B cell (primary cell): ENCODE measurements at regions not wholly inside any gene's neighbourhood (a gene's known extent, or its start where the extent isn't known, plus 50 kb on each side); places are given as distances from the start of the nearest gene placed in this dataset.

Source experiments
- ATAC-seq: fragments of 200-7000 bp; cut with Tn5 transposase; one replicate; pipeline ENCODE4 v1.10.0; 2021; ENCODE audit warnings: low read depth, mild to moderate bottlenecking, moderate number of reproducible peaks, moderate library complexity
- CTCF ChIA-PET: fragments of 350-600 bp; sonication (Branson Sonifier 250); formaldehyde crosslinking; loops from one replicate; lab custom pipeline; 2021; ENCODE audit warnings: antibody characterized with exemption, inconsistent platforms; lab: Charles Lee
- POLR2A ChIA-PET: fragments of 350-600 bp; sonication (Branson Sonifier 250); formaldehyde crosslinking; loops from one replicate; lab custom pipeline; 2021; ENCODE audit warnings: antibody characterized with exemption; lab: Charles Lee
- DNase-seq: peaks from one replicate; pipeline ENCODE4 v3.0.0; 2013
- H2AFZ ChIP-seq: 2 replicates; pipeline ENCODE4 v1.6.1; 2012; ENCODE audit warnings: mild to moderate bottlenecking, low read depth, low read length; ENCODE audit not compliant: insufficient read depth, poor library complexity, severe bottlenecking
- H3K27ac ChIP-seq, 2 donors: 1 replicate in 1 of 2; 2 replicates in 1 of 2; pipeline ENCODE4 v1.5.1; 2012 to 2013; ENCODE audit warnings: low read length in 2 of 2, mild to moderate bottlenecking in 2 of 2, moderate library complexity in 1 of 2
- H3K27me3 ChIP-seq, 4 experiments: fragments of 200-600 bp in 1 of 4; sonication (generic) in 1 of 4; replicated peaks in 1 of 4; 1 replicate in 2 of 4; 2 replicates in 2 of 4; pipeline versions ENCODE4 v1.6.1 to v1.7.0; 2013 to 2016; ENCODE audit warnings: low read length in 3 of 4, mild to moderate bottlenecking in 2 of 4, mixed read lengths in 1 of 4, moderate library complexity in 1 of 4; ENCODE audit not compliant: insufficient read depth in 4 of 4, control insufficient read depth in 3 of 4; ENCODE audit errors: control extremely low read depth in 1 of 4
- H3K36me3 ChIP-seq, 2 experiments: replicated peaks in 1 of 2; 1 replicate in 1 of 2; 2 replicates in 1 of 2; pipeline versions ENCODE4 v1.6.1 to v1.7.1; 2013; ENCODE audit warnings: low read length in 1 of 2; ENCODE audit not compliant: insufficient read depth in 2 of 2, control insufficient read depth in 1 of 2; ENCODE audit errors: control extremely low read depth in 1 of 2, extremely low read depth in 1 of 2
- H3K4me1 ChIP-seq, 2 donors: fragments of 200-600 bp in 1 of 2; sonication (generic) in 1 of 2; 1 replicate in 1 of 2; 2 replicates in 1 of 2; pipeline versions ENCODE4 v1.5.1 to v1.6.1; 2013 to 2017; ENCODE audit warnings: low read length in 2 of 2; ENCODE audit not compliant: control insufficient read depth in 2 of 2, insufficient read depth in 2 of 2
- H3K4me2 ChIP-seq: replicated peaks from 2 replicates; pipeline ENCODE3; 2012; ENCODE audit warnings: mild to moderate bottlenecking, low read depth, low read length; ENCODE audit not compliant: poor library complexity, severe bottlenecking
- H3K4me3 ChIP-seq, 5 experiments: fragments of 200-600 bp in 1 of 5; sonication (generic) in 1 of 5; 1 replicate in 3 of 5; 2 replicates in 2 of 5; pipeline versions ENCODE4 v1.5.1 to v1.7.0; 2011 to 2016; ENCODE audit warnings: low read length in 4 of 5, mild to moderate bottlenecking in 4 of 5, low read depth in 2 of 5, control low read depth in 1 of 5, moderate library complexity in 1 of 5; ENCODE audit not compliant: insufficient read depth in 1 of 5; ENCODE audit errors: control extremely low read depth in 1 of 5, extremely low read depth in 1 of 5
- H3K79me2 ChIP-seq: fragments of 200-600 bp; sonication (generic); one replicate; pipeline ENCODE4 v1.6.0; 2016; ENCODE audit warnings: low read length; ENCODE audit not compliant: control insufficient read depth, insufficient read depth
- H3K9ac ChIP-seq: fragments of 200-600 bp; sonication (generic); 2 replicates; pipeline ENCODE4 v1.6.1; 2017; ENCODE audit warnings: mild to moderate bottlenecking, low read length, moderate library complexity
- H3K9me3 ChIP-seq, 3 donors: one replicate each; pipeline versions ENCODE4 v1.6.1 to v1.7.1; 2013; ENCODE audit warnings: low read length in 2 of 3; ENCODE audit not compliant: control insufficient read depth in 2 of 3, insufficient read depth in 1 of 3; ENCODE audit errors: control extremely low read depth in 1 of 3
- H4K20me1 ChIP-seq: 2 replicates; pipeline ENCODE4 v1.6.0; 2012; ENCODE audit warnings: mild to moderate bottlenecking, low read length; ENCODE audit not compliant: insufficient read depth, control insufficient read depth, poor library complexity, severe bottlenecking
- H3K27ac Mint-ChIP-seq: one replicate; pipeline ENCODE4 v1.8.0; 2021; ENCODE audit warnings: mixed read lengths
- H3K27me3 Mint-ChIP-seq: one replicate; pipeline ENCODE4 v1.8.0; 2021; ENCODE audit warnings: mixed read lengths
- H3K4me1 Mint-ChIP-seq: one replicate; pipeline ENCODE4 v1.8.0; 2021; ENCODE audit warnings: mixed read lengths
- H3K4me3 Mint-ChIP-seq: one replicate; pipeline ENCODE4 v1.8.0; 2021; ENCODE audit warnings: mixed read lengths
- H3K9me3 Mint-ChIP-seq: one replicate; pipeline ENCODE4 v1.8.0; 2022; ENCODE audit warnings: mixed read lengths; ENCODE audit not compliant: insufficient read depth
- CTCF ChIP-seq: fragments of 200-600 bp; IDR thresholded peaks from one replicate; pipeline ENCODE4 v1.8.0; 2022; ENCODE audit warnings: antibody characterized with exemption, mild to moderate bottlenecking
- EZH2 ChIP-seq: IDR thresholded peaks from 2 replicates; pipeline ENCODE4 v1.6.1; 2012; ENCODE audit warnings: borderline replicate concordance, low read depth, mild to moderate bottlenecking, moderate library complexity, low read length; ENCODE audit not compliant: insufficient read depth, poor library complexity, severe bottlenecking
- WGBS: methylation state at CpG from one replicate; pipeline ENCODE4 v1.1.5; 2013; ENCODE audit warnings: missing lambda C conversion rate; ENCODE audit not compliant: insufficient coverage; 5-methylcytosine and 5-hydroxymethylcytosine counted together
- intact Hi-C: fragments of 100-400 bp; cut with micrococcal nuclease; formaldehyde crosslinking; loops from one replicate; pipeline ENCODE4 v1.10.0; 2022

GRCh38 chrX:39869846-39870601 is 227.7 kb downstream of the BCOR start:
- no peaks in the 10 kb centered on the region for H3K9me3 Mint-ChIP-seq
- WGBS = no CpG with 5 or more reads among the region's 7 CpGs
- H3K4me1 Mint-ChIP-seq = no peaks in the 10 kb centered on the region
- ChIA-PET CTCF (no interaction called here), POLR2A (no interaction called here)
- no peak overlapping the region for H2AFZ ChIP-seq
- H4K20me1 ChIP-seq = no peaks in the 10 kb centered on the region
- H3K9me3 ChIP-seq = no peaks in the 10 kb centered on the region
- no peak for TF ChIP-seq EZH2
- no peak for TF ChIP-seq CTCF
- no peak overlapping the region for H3K9ac ChIP-seq
- no peaks in the 10 kb centered on the region for H3K79me2 ChIP-seq
- no peak overlapping the region for H3K4me2 ChIP-seq
- no peak overlapping the region for H3K27ac ChIP-seq
- H3K4me3 ChIP-seq = no peak overlapping the region
- H3K36me3 ChIP-seq = no peaks in the 10 kb centered on the region
- intact Hi-C loops = no loop called here
- DNase-seq (no peak), ATAC-seq (no peak)
- no peak overlapping the region for H3K4me3 Mint-ChIP-seq
- no peaks in the 10 kb centered on the region for H3K27me3 ChIP-seq
- H3K4me1 ChIP-seq = no peaks in the 10 kb centered on the region
- no peak overlapping the region for H3K27ac Mint-ChIP-seq
- peaks cover 4% of the 10 kb centered on the region for H3K27me3 Mint-ChIP-seq

- CTCF ChIA-PET = no interaction called here
- H3K4me2 ChIP-seq = no peak overlapping the region
- H4K20me1 ChIP-seq = no peaks in the 10 kb centered on the region
- H3K4me1 ChIP-seq = no peaks in the 10 kb centered on the region
- TF ChIP-seq EZH2 = no peak
- H3K27ac ChIP-seq = no peak overlapping the region
- no peak overlapping the region for H3K4me3 ChIP-seq
- 100% methylated on average over 1 of the region's 8 CpGs for WGBS
- H3K36me3 ChIP-seq = no peaks in the 10 kb centered on the region
- no peak overlapping the region for H3K4me3 Mint-ChIP-seq
- no peaks in the 10 kb centered on the region for H3K4me1 Mint-ChIP-seq
- H3K9ac ChIP-seq = no peak overlapping the region
- no peak for DNase-seq
- intact Hi-C loops = no loop called here
- H3K9me3 ChIP-seq = no peaks in the 10 kb centered on the region
- no peak for ATAC-seq
- peaks cover 4% of the 10 kb centered on the region for H3K27me3 Mint-ChIP-seq
- H3K79me2 ChIP-seq = no peaks in the 10 kb centered on the region
- no peaks in the 10 kb centered on the region for H3K27me3 ChIP-seq
- POLR2A ChIA-PET = no interaction called here
- no peak overlapping the region for H2AFZ ChIP-seq
- no peaks in the 10 kb centered on the region for H3K9me3 Mint-ChIP-seq
- no peak overlapping the region for H3K27ac Mint-ChIP-seq
These were observed 226.1 kb downstream of the BCOR start for GRCh38 chrX:39871648-39872047.
